HCT116 (cell line): ENCODE measurements at regions not wholly inside any gene's neighbourhood (a gene's known extent, or its start where the extent isn't known, plus 50 kb on each side); places are given as distances from the start of the nearest gene placed in this dataset.

Source experiments
- ATAC-seq: fragments of 200-7000 bp; cut with Tn5 transposase; 2 replicates; pipeline ENCODE4 v1.9.1; 2020; ENCODE audit warnings: mild to moderate bottlenecking, moderate library complexity
- BruUV-seq: library from RNA; stranded (reverse); fragments of 400-500 nt; replicated peaks from 2 replicates; lab custom pipeline; 2021; lab: Mats Ljungman, UMichigan
- CTCF ChIA-PET: fragments of 300-600 bp; sonication (Branson Sonifier 250); formaldehyde crosslinking; loops from one replicate; lab custom pipeline; 2021; ENCODE audit warnings: antibody characterized with exemption; lab: Charles Lee
- POLR2A ChIA-PET: fragments of 300-600, 350-600 bp; sonication (Branson Sonifier 250); formaldehyde crosslinking; loops from one replicate; lab custom pipeline; 2021; ENCODE audit warnings: antibody characterized with exemption; lab: Charles Lee
- RAD21 ChIA-PET, 2 experiments: fragments of 300-600 bp; sonication (Branson Sonifier 250); formaldehyde crosslinking; loops; one replicate each; lab custom pipeline; 2023; ENCODE audit warnings: low total read pairs in 2 of 2; ENCODE audit not compliant: uncharacterized antibody in 2 of 2, unreplicated experiment in 2 of 2, low non-redundant PET in 1 of 2; lab: Charles Lee
- DNase-seq: peaks from one replicate; pipeline ENCODE4 v3.0.0-alpha.2; 2010; ENCODE audit warnings: low read depth, low spot score
- H2AFZ ChIP-seq: fragments of 200-600 bp; shearing (Covaris generic), sonication (generic); 2 replicates; pipeline ENCODE4 v1.6.1; 2017; ENCODE audit warnings: low read depth, mixed run types, mixed read lengths, antibody characterized with exemption, low read length; ENCODE audit not compliant: poor library complexity, severe bottlenecking
- H3K27ac ChIP-seq: 2 replicates; pipeline ENCODE4 v1.5.1; 2012; ENCODE audit warnings: low read depth, low read length
- H3K27me3 ChIP-seq: fragments of 200-600 bp; sonication (generic); 2 replicates; pipeline ENCODE4 v1.6.1; 2016; ENCODE audit warnings: mixed run types, low read length, mixed read lengths; ENCODE audit not compliant: insufficient read depth
- H3K36me3 ChIP-seq, 2 experiments: fragments of 200-500 bp in 1 of 2; fragments of 200-600 bp in 1 of 2; sonication (Bioruptor generic) in 1 of 2; sonication (generic) in 1 of 2; 2 replicates each; pipeline versions ENCODE4 v1.5.1 to v1.6.1; 2014 to 2016; ENCODE audit warnings: low read length in 2 of 2, inconsistent platforms in 1 of 2, mixed read lengths in 1 of 2, mixed run types in 1 of 2; ENCODE audit not compliant: insufficient read depth in 2 of 2, control insufficient read depth in 1 of 2
- H3K4me1 ChIP-seq, 2 experiments: fragments of 200-600 bp in 1 of 2; sonication (generic) in 1 of 2; 2 replicates each; pipeline versions ENCODE4 v1.5.1 to v1.6.1; 2012 to 2017; ENCODE audit warnings: low read length in 2 of 2, inconsistent platforms in 1 of 2, mild to moderate bottlenecking in 1 of 2, mixed read lengths in 1 of 2, mixed run types in 1 of 2, moderate library complexity in 1 of 2; ENCODE audit not compliant: insufficient read depth in 2 of 2, control insufficient read depth in 1 of 2
- H3K4me2 ChIP-seq: fragments of 200-600 bp; sonication (generic); 2 replicates; pipeline ENCODE4 v1.6.1; 2017; ENCODE audit warnings: mixed run types, low read length, mixed read lengths
- H3K4me3 ChIP-seq, 2 experiments: fragments of 200-600 bp in 1 of 2; sonication (generic) in 1 of 2; replicated peaks in 1 of 2; 2 replicates each; pipeline ENCODE4 v1.5.1; 2011 to 2016; ENCODE audit warnings: low read length in 2 of 2, control low read depth in 1 of 2, low read depth in 1 of 2, mild to moderate bottlenecking in 1 of 2, mixed read lengths in 1 of 2, mixed run types in 1 of 2
- H3K79me2 ChIP-seq: fragments of 200-600 bp; sonication (generic); 2 replicates; pipeline ENCODE4 v1.6.1; 2017; ENCODE audit warnings: mild to moderate bottlenecking, mixed run types, low read length, moderate library complexity, mixed read lengths; ENCODE audit not compliant: insufficient read depth
- H3K9ac ChIP-seq: fragments of 200-600 bp; sonication (generic); 2 replicates; pipeline ENCODE4 v1.6.1; 2016; ENCODE audit warnings: low read length, mixed read lengths
- H3K9me2 ChIP-seq: fragments of 200-600 bp; sonication (generic), shearing (Covaris generic); 2 replicates; pipeline ENCODE4 v1.6.1; 2017; ENCODE audit warnings: mixed run types, mild to moderate bottlenecking, moderate library complexity; ENCODE audit not compliant: insufficient read depth
- H3K9me3 ChIP-seq, 2 experiments: fragments of 200-500 bp in 1 of 2; fragments of 200-600 bp in 1 of 2; sonication (Bioruptor generic) in 1 of 2; sonication (generic) in 1 of 2; 2 replicates each; pipeline ENCODE4 v1.6.1; 2014 to 2017; ENCODE audit warnings: low read length in 2 of 2, mixed read lengths in 2 of 2, inconsistent platforms in 1 of 2, low read depth in 1 of 2, mild to moderate bottlenecking in 1 of 2, mixed run types in 1 of 2, moderate library complexity in 1 of 2; ENCODE audit not compliant: control insufficient read depth in 1 of 2, insufficient read depth in 1 of 2
- H4K20me1 ChIP-seq: fragments of 200-600 bp; sonication (generic), shearing (Covaris generic); 2 replicates; pipeline ENCODE4 v1.6.1; 2017; ENCODE audit warnings: mixed run types, mild to moderate bottlenecking, moderate library complexity; ENCODE audit not compliant: insufficient read depth
- ATF3 ChIP-seq: IDR thresholded peaks from 2 replicates; pipeline ENCODE4 v1.6.1; 2012
- CEBPB ChIP-seq: IDR thresholded peaks from 2 replicates; pipeline ENCODE4 v1.6.1; 2012; ENCODE audit warnings: low read depth
- CTCF ChIP-seq, 3 experiments: fragments of 200-600 bp in 1 of 3; sonication (generic) in 1 of 3; IDR thresholded peaks in 2 of 3; conservative IDR thresholded peaks in 1 of 3; 2 replicates each; pipeline ENCODE4 v1.5.1; 2012 to 2017; ENCODE audit warnings: low read depth in 2 of 3, low read length in 2 of 3, antibody characterized with exemption in 1 of 3, borderline replicate concordance in 1 of 3, control low read depth in 1 of 3, mild to moderate bottlenecking in 1 of 3, mixed read lengths in 1 of 3, mixed run types in 1 of 3, moderate library complexity in 1 of 3; ENCODE audit not compliant: insufficient read depth in 1 of 3
- EGR1 ChIP-seq: IDR thresholded peaks from 2 replicates; pipeline ENCODE4 v1.6.1; 2012; ENCODE audit warnings: low read depth
- EZH2phosphoT487 ChIP-seq: fragments of 200-600 bp; IDR thresholded peaks from 2 replicates; pipeline ENCODE4 v1.6.1; 2018; ENCODE audit warnings: antibody characterized with exemption, borderline replicate concordance
- FOSL1 ChIP-seq: IDR thresholded peaks from 2 replicates; pipeline ENCODE4 v1.6.1; 2012; ENCODE audit warnings: low read depth
- JUND ChIP-seq: IDR thresholded peaks from 2 replicates; pipeline ENCODE4 v1.6.1; 2012
- POLR2A ChIP-seq: IDR thresholded peaks from 2 replicates; pipeline ENCODE4 v1.7.0; 2011; ENCODE audit warnings: borderline replicate concordance; ENCODE audit not compliant: insufficient read depth, insufficient read length; ENCODE audit errors: extremely low read depth
- RAD21 ChIP-seq: IDR thresholded peaks from 2 replicates; pipeline ENCODE4 v1.6.1; 2012; ENCODE audit warnings: low read depth, mild to moderate bottlenecking
- SIN3A ChIP-seq: IDR thresholded peaks from 2 replicates; pipeline ENCODE4 v1.6.1; 2012; ENCODE audit warnings: low read depth
- intact Hi-C: fragments of 100-400 bp; cut with micrococcal nuclease; formaldehyde crosslinking; loops from 2 replicates; pipeline ENCODE4 v1.10.0; 2022

GRCh38 chr1:79264285-79264684, 257.8 kb upstream of the ADGRL4 start (continued):
- TF ChIP-seq EGR1 (no peak), SIN3A (no peak), JUND (no peak), CEBPB (no peak), POLR2A (no peak), ATF3 (no peak)

- no peak overlapping the region for H3K27ac ChIP-seq
- no peak overlapping the region for H3K4me3 ChIP-seq
- no peaks in the 10 kb centered on the region for H3K9me2 ChIP-seq
- RAD21 ChIA-PET: no interaction called here
- no peak for TF ChIP-seq RAD21
- no peak for TF ChIP-seq JUND
- no peak for ATAC-seq
- no peaks in the 10 kb centered on the region for H3K79me2 ChIP-seq
- no peak for DNase-seq
- H2AFZ ChIP-seq: no peak overlapping the region
- H3K4me1 ChIP-seq: no peaks in the 10 kb centered on the region
- no peak overlapping the region for H3K4me2 ChIP-seq
- H3K27me3 ChIP-seq: no peaks in the 10 kb centered on the region
- no TSS peak for BruUV-seq
- H3K9me3 ChIP-seq: no peaks in the 10 kb centered on the region
- POLR2A ChIA-PET: no interaction called here
- no peaks in the 10 kb centered on the region for H3K36me3 ChIP-seq
- no peak overlapping the region for H3K9ac ChIP-seq
- H4K20me1 ChIP-seq: no peaks in the 10 kb centered on the region
- CTCF ChIA-PET: no interaction called here
- intact Hi-C loops: no loop called here
Observed at GRCh38 chr1:79262745-79263258, 256.3 kb upstream of the ADGRL4 start.

GRCh38 chr1:79259390-79260336, 253.1 kb upstream of the ADGRL4 start:
- Histone ChIP-seq H4K20me1 (no peaks in the 10 kb centered on the region), H3K27ac (no peak overlapping the region), H3K9me3 (no peaks in the 10 kb centered on the region), H3K79me2 (no peaks in the 10 kb centered on the region), H3K4me3 (no peak overlapping the region), H3K27me3 (no peaks in the 10 kb centered on the region), H3K4me2 (no peak overlapping the region), H3K4me1 (no peaks in the 10 kb centered on the region), H3K36me3 (no peaks in the 10 kb centered on the region), H2AFZ (no peak overlapping the region), H3K9ac (no peak overlapping the region), H3K9me2 (no peaks in the 10 kb centered on the region)
- BruUV-seq: no TSS peak
- TF ChIP-seq CEBPB: no peak
- no peak for TF ChIP-seq EZH2phosphoT487
- peak; percentile 52 for TF ChIP-seq RAD21
- TF ChIP-seq POLR2A: no peak
- TF ChIP-seq FOSL1: no peak
- TF ChIP-seq CTCF (IDR thresholded peaks at IDR 0.05 in 2 of 3, conservative IDR thresholded peaks at IDR 0.05 in 1 of 3; ENCODE audit: borderline replicate concordance in 1 of 3, insufficient read depth in 1 of 3, low read depth in 2 of 3, low read length in 2 of 3): peak; percentile 21 to 52 (median 30); a peak in 4 of 6 replicates
- DNase-seq (no peak), ATAC-seq (peak; percentile 53; the same call in 1 of the 2 replicates)
- ChIA-PET POLR2A (no interaction called here), CTCF (no interaction called here), RAD21 (no interaction called here)
- intact Hi-C loops: loop anchor here (1.0 to 10.0 kb wide), 3 partner anchors 94 to 417 kb away; no protein-coding TSS in a partner anchor
